GM12874 (cell line): ENCODE measurements at regions not wholly inside any gene's neighbourhood (a gene's known extent, or its start where the extent isn't known, plus 50 kb on each side); places are given as distances from the start of the nearest gene placed in this dataset.

Experiments used
- CTCF ChIP-seq: IDR thresholded peaks from 2 replicates; pipeline ENCODE4 v1.5.1; 2011; ENCODE audit warnings: low read depth, mild to moderate bottlenecking, control low read depth, low read length, moderate library complexity; ENCODE audit not compliant: insufficient read depth

- no peak for TF ChIP-seq CTCF
Observed at GRCh38 chr10:71144824-71145223, 67.5 kb upstream of the UNC5B start.

DNA sequence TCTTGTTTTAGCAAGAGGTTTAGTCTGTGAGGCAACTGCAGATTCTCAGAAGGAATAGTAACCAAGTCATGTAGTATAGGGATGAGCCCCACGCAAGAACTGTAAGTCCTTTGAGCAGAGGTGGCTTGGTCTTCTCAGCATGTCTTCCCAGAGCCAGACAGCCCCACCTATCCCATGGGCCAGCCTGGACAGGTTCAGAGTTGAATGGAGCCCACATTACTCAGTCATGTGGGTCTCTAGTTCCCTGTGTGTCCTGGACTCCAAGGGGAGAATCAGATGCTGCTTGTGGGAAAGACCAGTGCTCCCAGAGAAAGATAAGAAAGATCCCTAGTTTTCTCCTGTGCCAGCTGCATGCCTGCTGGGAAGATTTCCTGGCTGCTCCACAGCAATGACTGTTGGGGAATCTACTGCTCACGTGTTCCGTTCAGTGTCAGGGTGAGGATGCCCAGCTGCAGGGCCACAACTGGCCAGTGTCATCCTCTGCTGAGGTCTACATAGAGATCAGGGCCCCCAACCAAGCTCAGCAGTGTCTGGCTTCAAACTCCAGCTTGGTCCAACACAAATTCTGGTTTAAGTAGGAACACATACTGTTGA, 66.9 kb upstream of the UNC5B start:
- TF ChIP-seq CTCF: no peak

DNA sequence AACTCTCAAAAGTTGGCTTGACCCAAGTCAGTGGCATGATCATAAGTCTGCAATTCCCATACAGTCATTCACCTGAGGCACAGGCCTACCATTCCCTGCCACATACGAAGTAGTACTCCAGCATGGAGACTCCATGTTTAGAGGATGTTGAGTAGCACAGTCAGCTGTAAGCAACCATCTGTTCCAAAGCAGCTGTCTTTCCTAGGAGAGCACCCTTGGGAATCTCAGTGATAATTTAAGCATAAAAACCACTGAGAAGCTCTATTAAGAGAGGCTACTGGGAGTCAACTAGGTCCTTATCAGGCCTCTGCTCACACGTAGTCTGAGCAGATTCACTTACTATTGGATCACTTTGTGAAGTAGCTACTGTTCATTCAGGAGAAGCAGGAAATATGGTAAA, 61.6 kb upstream of the UNC5B start:
- TF ChIP-seq CTCF: no peak

- TF ChIP-seq CTCF: no peak
Observed at GRCh38 chr10:71152043-71152442, 60.3 kb upstream of the UNC5B start.

GRCh38 chr10:71156436-71156835, 55.9 kb upstream of the UNC5B start:
- TF ChIP-seq CTCF: no peak

GRCh38 chr10:71157435-71157834, 54.9 kb upstream of the UNC5B start:
- no peak for TF ChIP-seq CTCF

DNA sequence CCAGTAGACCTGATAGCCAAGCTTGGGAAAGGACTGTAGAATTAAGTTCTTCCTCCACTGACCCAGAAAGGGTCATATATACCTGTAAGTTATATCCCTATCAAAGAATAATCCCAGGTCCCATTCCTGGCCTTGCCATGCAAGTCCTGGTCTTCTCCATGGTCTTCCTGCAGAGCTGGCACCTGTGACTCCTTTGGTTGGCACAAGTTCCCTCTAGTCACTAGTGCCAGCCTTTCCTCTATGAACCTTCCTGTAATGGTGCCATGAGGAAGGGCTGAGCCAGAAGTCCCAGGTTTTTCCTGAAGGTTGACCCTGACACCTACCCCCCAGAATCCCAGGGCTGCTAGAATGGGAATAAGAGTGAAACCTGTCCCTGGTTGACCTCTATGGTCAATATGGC, 54.1 kb upstream of the UNC5B start:
- TF ChIP-seq CTCF: no peak
